GM18511 (cell line): ENCODE measurements at regions not wholly inside any gene's neighbourhood (a gene's known extent, or its start where the extent isn't known, plus 50 kb on each side); places are given as distances from the start of the nearest gene placed in this dataset.
"Not testable (repeated sequence)": the region's sequence is repeated elsewhere in the genome, so short reads cannot be mapped to it uniquely, and the experiment has no call there.

Experiments
- ATAC-seq: cut with Tn5 transposase; IDR thresholded peaks from one replicate; pipeline ENCODE4 v1.9.1; 2021; ENCODE audit warnings: mild to moderate bottlenecking, moderate library complexity; ENCODE audit not compliant: unreplicated experiment

DNA sequence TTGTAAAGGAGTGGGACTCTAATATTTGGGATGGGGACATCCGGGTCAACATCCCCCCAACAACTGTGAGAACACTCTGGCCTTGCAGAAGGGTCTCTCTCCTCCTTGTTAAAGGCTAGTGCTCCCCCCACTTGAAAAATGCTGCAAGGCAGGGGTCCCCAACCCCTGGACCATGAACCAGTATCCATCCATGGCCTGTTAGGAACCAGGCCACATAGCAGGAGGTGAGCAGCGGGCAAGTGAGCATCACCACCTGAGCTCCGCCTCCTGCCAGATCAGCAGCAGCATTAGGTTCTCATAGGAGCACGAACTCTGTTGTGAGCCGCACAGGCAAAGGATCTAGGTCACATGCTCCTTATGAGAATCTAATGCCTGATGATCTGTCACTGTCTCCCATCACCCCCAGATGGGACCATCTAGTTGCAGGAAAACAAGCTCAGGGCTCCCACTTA, 243.9 kb upstream of the ID2 start:
- ATAC-seq = no peak

DNA sequence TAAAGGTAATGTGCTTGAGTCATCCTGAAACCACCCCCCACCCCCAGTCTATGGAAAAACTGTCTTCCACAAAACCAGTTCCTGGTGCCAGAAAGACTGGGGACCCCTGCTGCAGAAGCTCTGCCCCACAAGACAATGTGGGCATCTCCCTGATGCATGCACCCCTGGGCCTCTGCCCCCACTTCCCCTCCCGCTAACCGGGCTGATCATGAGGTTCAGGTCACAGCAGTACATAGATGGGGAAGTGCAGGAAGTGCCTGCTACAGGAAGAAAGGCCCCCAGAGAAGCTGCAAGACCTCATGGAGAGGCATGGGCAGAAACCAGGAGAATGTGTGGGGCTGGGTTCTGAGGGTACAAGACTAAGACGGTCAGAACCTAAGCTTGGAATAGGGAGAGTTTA, 243.4 kb upstream of the ID2 start:
- ATAC-seq = no peak

DNA sequence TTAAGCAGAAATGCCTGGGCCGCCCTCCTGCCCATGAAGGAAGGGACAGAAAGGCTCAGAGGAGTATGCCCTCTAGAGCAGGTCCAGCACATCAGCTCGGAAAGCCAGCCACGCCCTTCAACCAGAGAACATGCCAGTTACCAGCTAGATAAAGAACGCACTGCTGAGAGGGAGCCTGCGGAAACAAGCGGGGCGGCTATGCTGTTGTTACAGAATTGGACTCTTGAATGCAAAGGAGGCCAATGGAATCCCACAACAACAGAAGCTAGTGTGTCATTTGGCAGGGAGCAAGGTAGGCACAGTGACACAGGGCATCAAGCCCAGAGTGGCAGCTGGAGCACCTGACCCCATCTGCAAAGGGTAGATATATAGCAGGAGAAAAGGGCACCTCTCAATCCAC, 242.9 kb upstream of the ID2 start:
- ATAC-seq = no peak

DNA sequence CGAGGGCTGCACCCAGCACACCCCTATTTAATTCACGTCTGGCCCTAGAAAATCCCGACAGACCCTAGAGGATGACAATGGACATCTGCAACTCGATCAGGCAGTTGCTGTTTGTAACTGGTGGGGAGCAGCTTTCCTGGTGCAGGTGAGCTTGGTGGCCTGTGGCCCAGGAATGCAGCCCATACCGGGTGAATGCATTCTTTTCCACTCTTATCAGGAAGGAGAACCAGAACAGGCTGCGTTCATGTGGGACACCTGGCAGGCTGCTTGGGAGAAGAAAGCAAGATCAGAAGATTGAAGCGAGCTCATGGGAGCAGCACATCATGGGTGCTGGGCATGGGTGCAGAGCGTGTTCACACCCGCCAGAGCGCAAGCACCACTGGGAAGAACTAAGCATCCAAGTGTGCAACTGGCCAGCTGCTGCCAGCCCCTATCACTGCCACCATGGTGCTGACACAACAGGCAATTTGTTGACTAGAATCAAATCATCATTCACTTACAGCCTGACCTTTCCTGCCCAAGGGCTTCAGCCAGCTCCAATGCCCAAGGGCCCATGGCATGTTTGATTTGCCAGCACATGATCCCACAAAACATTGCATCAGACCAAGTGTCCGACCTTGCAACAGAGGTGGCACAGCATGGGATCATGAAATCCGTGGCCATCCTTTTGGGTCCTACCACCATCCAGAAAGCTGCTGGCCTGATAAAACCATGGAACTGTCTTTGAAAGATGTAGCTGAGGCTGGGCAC, 241.7 kb upstream of the ID2 start:
- no peak for ATAC-seq

GRCh38 chr2:8441371-8441770, 240.5 kb upstream of the ID2 start:
- ATAC-seq = no peak

DNA sequence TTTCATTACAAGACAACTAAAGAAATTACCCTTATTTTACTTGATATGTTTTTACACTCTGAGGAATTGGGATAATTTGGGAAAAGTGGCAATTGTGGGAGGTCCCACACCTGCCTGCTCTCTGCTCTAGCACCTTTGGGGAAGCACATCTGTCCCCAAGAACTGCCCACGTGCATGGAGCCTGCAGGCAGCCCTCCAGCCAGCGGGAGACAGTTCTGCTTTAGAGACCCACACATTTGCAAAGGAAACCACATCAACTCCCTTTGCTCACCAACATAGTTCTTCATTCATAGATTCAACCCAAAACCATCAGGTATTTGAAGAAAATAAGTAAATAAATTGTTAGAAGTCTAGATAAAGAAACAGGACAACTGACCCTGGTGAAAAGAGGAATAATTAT, 239.9 kb upstream of the ID2 start:
- no peak for ATAC-seq

DNA sequence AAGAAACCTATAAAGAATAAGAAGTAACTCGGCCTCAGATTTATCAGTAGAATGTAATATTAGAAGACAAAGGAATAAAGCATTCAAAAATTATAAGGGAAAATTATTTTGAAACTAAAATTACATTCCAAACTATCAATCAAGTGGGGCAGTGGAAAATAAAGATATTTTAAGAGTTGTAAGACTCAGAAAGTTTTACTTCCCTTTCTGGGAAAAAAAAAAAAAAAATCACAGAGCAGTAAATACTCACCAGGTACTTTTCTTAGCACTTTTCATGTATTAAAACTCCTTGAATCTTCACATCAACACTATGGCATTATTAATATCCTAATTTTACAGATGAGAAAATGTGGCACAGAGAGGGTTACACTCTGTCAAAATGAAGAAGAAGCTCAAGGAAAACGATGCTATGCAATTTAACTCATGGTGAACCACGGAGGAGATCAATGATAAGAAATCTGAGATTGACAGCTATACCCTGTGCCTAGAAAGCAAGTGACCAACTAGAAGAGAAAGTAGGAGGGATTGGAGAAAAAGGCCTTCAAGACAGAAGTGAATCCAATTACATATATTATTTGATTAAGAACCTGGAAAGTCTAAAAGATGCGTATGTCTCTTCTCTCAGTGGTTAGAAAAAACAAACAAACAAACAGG, 238.9 kb upstream of the ID2 start:
- ATAC-seq = peak; percentile 56

DNA sequence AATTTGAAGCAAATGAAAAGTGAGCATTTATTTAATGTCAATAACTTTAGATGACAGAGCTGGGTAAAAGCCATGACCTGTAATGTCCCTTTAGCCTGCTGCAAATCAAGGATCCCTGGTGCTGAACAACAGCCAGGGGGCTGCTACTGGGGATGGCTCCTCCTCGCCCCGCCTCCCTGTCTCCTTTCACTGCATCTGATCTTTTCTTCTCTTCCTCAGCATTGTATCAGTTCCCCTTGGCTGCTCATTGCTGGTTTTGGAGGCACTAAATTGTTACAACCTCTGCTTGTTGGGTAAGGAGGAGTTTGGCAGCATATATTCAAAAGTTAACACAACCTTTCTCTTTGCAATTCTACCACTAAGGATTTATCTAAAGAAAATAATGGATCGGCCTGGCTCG, 236.3 kb upstream of the ID2 start:
- ATAC-seq = no peak

DNA sequence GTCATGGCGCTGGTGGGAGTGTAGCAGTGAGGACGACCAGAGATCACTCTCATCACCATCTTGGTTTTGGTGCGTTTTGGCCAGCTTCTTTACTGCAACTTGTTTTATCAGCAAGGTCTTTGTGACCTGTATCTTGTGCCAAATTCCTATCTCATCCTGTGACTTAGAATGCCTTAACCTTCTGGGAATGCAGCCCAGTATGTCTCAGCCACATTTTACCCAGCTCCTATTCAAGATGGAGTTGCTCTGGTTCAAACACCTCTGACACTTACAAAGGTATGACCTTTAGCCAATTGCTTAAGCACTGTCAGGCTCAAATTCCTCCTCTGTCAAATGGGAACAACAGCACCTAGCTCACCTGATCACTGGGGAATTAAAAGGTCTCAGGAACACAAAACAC, 235.1 kb upstream of the ID2 start:
- not testable (repeated sequence) for ATAC-seq

- no peak for ATAC-seq
Measured at GRCh38 chr2:8447610-8448221, 234.1 kb upstream of the ID2 start.

- no peak for ATAC-seq
Measured at GRCh38 chr2:8448824-8449556, 232.9 kb upstream of the ID2 start.

DNA sequence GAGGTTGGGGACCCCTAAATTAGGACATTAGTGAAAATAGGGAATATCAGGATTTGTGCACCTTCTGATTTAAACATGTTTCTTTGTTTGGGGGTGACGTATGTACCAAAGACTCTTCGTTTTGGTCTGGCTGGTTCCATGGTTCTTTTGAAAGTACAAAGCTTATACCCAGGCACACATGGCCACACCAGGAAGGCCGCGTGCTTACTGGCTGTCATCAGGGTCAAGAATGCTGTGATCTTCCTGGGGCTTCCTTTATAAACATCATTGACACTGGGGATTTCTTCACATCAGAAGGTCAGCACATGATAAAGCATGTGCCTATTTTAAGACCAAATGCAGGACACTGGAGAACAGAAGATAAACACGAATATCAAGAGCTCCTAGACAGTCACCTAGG, 230.6 kb upstream of the ID2 start:
- no peak for ATAC-seq

GRCh38 chr2:8452296-8452695, 229.6 kb upstream of the ID2 start:
- no peak for ATAC-seq

DNA sequence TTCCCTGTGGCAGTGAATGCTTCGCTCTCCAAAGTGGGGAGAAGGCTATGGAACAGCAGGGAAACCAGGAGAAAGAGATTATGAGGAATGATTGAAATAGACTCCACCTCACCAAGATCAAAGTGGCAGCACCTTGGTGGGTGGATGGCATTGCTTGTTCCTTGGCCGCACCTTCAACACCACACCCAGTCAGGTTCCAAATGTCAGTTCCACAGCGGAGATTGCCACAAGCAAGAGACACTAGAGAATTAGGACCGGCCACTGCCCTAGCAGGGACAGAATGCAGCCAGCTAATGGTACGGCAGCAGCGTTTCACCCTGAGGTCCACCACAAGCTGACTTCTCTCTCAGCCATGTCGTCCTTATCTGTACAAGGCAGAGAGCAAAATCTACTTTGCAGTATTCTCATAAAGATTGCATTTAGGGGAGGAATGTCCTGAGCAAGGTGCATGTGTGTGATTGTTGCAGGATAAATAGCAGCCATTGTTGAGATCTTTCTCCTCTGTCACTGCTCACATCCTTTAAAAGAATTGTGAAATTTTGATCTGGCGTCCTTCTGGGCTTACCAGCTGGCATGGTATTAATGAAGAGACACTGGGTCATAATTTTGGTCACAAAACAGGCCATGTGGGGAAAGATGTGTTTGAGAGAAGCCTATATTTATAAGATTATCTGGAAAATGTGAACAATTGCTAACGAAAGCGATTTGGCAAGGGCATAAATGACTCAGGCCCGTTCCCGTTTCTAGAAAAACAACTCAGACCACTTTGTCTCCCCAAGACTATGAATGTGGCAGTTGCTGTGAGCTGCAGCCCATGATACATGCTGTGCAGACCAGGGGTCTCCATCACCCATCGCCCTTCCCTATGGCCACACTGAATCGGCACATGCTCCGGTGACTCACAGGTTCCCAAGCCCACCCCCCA, 228.6 kb upstream of the ID2 start:
- no peak for ATAC-seq

DNA sequence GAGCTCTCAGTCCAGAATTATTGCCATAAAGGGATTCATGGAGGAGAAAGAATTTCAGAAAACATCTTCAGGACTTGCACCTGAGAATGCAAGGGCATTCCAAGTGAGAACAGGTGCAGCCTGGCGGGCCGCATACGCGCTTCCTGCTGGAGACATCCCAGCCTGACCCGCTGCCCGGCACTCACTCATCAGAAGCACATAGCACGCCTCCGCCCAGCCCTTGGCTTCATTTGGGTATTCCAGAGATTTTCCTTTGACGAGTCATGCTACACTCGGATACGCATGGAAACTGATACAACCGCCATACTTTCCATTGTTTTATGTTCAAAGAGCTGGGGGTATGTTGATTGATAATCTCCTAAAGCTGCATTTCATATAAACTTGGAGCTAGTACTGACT, 228.0 kb upstream of the ID2 start:
- no peak for ATAC-seq

- no peak for ATAC-seq
Measured at GRCh38 chr2:8454797-8455196, 227.1 kb upstream of the ID2 start.

GRCh38 chr2:8455236-8456150, 226.4 kb upstream of the ID2 start:
- no peak for ATAC-seq

DNA sequence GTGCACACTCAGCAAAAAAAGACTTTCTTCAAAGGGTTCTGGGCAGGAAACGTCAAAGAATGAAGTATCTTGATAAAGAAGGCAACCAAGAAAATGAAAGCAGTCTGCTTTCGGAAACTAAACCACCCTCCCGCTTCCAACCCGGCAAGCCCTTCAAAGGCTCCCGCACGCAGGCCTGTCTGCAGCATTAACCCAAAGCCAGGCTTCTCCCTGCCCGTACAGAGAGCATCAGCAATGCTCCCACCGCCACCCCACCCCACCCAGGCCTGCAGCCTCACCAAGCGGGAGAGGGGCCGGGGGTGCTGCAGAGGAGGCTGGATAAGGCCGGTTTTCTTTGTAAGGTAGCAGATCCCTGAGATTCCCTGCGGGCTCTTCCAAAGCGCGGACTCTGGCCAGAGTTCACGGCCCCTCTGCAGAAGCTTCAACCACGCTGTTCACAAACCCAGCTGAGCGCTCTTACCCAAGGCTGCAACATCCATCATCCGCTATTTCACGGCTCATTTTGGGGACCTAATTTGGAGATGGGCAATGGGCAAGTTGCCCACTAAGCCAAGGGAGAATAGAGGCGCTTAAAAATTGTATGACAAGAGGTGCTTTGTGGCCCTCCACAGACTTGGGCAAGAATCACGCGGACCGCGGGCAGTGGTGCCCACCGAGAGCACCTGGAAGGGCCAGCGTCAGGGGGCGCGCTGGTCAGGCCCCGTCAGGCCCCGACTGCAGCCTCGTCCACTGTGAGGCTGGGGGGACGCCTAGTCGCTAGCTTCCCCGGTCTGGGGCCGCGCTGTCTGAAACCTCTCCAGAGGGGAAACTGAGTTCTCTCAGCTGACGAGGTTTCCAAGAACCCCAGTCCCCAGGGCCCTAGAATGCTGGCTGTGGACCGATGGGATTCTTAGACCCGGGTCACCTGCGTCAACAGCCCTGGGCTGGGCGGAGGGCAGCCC, 225.4 kb upstream of the ID2 start:
- peak; percentile 67 for ATAC-seq
